ENCODE measurements at regions not wholly inside any gene's neighbourhood (a gene's known extent, or its start where the extent isn't known, plus 50 kb on each side); places are given as distances from the start of the nearest gene placed in this dataset.

- no peak for FAIRE-seq
These were observed 438.7 kb upstream of the SOX9 start for GRCh38 chr17:71682174-71682494.

- FAIRE-seq = no peak
These were observed 431.0 kb upstream of the SOX9 start for GRCh38 chr17:71689782-71690181.

- FAIRE-seq = no peak
These were observed 420.9 kb upstream of the SOX9 start for GRCh38 chr17:71699907-71700306.

GRCh38 chr17:71703701-71704100 is 417.1 kb upstream of the SOX9 start:
- no peak for FAIRE-seq

- FAIRE-seq = no peak
These were observed 411.4 kb upstream of the SOX9 start for GRCh38 chr17:71709271-71709890.

- FAIRE-seq = no peak
These were observed 410.9 kb upstream of the SOX9 start for GRCh38 chr17:71709946-71710345.

GRCh38 chr17:71710816-71711215 is 410.0 kb upstream of the SOX9 start:
- no peak for FAIRE-seq

- no peak for FAIRE-seq
These were observed 407.0 kb upstream of the SOX9 start for GRCh38 chr17:71713846-71714245.

- FAIRE-seq = no peak
These were observed 396.5 kb upstream of the SOX9 start for GRCh38 chr17:71724339-71724738.

GRCh38 chr17:71725811-71726210 is 395.0 kb upstream of the SOX9 start:
- no peak for FAIRE-seq

GRCh38 chr17:71726341-71726740 is 394.5 kb upstream of the SOX9 start:
- no peak for FAIRE-seq

- FAIRE-seq = no peak
These were observed 393.5 kb upstream of the SOX9 start for GRCh38 chr17:71727292-71727691.

GRCh38 chr17:71727723-71728122 is 393.1 kb upstream of the SOX9 start:
- no peak for FAIRE-seq

- FAIRE-seq = no peak
These were observed 389.9 kb upstream of the SOX9 start for GRCh38 chr17:71730871-71731270.

- FAIRE-seq = no peak
These were observed 384.9 kb upstream of the SOX9 start for GRCh38 chr17:71735893-71736292.

- no peak for FAIRE-seq
These were observed 380.0 kb upstream of the SOX9 start for GRCh38 chr17:71740866-71741265.

GRCh38 chr17:71741836-71742235 is 379.0 kb upstream of the SOX9 start:
- no peak for FAIRE-seq

GRCh38 chr17:71748872-71749271 is 371.9 kb upstream of the SOX9 start:
- FAIRE-seq = no peak

GRCh38 chr17:71753070-71753469 is 367.8 kb upstream of the SOX9 start:
- FAIRE-seq = no peak

- FAIRE-seq = no peak
These were observed 363.7 kb upstream of the SOX9 start for GRCh38 chr17:71757156-71757555.

GRCh38 chr17:71757956-71758355 is 362.9 kb upstream of the SOX9 start:
- FAIRE-seq = peak; percentile 99

GRCh38 chr17:71759422-71760060 is 361.3 kb upstream of the SOX9 start:
- FAIRE-seq = no peak

- no peak for FAIRE-seq
These were observed 360.6 kb upstream of the SOX9 start for GRCh38 chr17:71760062-71760720.

- no peak for FAIRE-seq
These were observed 358.3 kb upstream of the SOX9 start for GRCh38 chr17:71762526-71762925.

- no peak for FAIRE-seq
These were observed 356.3 kb upstream of the SOX9 start for GRCh38 chr17:71764505-71764904.
